NCI-H1417 (cell line): ENCODE measurements at regions not wholly inside any gene's neighbourhood (a gene's known extent, or its start where the extent isn't known, plus 50 kb on each side); places are given as distances from the start of the nearest gene placed in this dataset.
"Not testable (repeated sequence)": the region's sequence is repeated elsewhere in the genome, so short reads cannot be mapped to it uniquely, and the experiment has no call there.

Experiments used
- DNase-seq, 3 experiments: peaks; one replicate each; lab custom pipeline; 2025; lab: John Stamatoyannopoulos, UW

- peak in 1 of 3 experiments; percentile 36 for DNase-seq
Measured at GRCh38 chr1:105386489-105386888, 1636.8 kb downstream of the AMY1C start.

DNA sequence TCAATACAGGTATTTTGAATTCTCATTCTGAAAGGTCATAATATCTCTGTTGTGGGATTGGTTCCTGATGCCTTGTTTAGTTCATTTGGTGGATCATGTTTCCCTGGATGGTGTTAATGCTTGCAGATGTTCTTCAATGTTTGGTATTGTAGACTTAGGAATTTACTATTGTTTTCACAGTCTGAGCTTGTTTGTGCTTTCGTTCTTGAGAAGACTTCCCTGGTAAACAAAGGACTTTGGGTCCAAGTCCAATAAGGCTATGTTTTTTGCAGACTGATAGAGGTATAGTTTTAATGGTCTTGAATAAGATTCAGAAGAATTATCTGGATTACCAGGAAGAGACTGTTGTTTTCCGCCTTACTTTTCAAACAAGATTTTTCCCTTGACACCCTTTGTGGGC lies 1646.3 kb downstream of the AMY1C start:
- DNase-seq, result no peak

DNA sequence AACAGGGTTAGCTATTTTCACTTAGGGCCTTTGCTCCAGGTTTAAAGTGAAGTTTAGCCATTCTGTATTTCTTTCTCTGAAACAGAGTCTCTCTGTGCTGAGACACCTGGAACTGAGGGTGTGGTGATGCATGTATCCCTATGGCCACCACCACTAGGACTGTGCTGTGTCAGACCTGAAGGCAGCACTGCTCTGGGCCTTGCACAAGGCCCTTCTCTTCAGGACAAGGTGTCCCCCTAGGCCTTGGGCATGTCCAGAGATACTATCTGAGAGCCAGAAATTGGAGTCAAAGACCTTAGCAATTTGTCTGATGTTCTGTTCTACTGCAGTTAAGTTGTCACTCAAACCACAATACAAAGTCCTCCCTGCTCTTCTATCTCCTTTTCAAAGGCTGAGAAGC lies 1649.2 kb downstream of the AMY1C start:
- no peak for DNase-seq

GRCh38 chr1:105399716-105400115 lies 1650.0 kb downstream of the AMY1C start:
- no peak for DNase-seq

DNA sequence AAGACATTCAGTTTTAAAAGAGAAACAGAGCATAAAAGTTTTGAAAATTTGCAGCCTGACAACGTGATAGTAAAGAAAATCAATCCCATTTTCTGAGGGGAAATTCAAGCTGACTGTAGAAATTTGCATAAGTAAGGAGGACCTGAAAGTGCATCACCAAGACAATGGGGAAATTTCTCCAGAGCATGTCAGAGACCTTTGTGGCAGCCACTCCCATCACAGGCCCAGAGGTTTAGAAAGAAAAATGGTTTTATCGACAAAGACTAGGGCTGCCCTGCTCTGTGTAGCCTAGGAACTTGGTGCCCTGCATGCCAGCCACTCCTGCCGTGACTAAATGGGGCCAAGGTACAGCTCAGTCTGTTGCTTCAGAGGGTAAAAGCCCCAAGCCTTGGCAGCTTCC lies 1640.2 kb upstream of the PRMT6 start:
- DNase-seq, result no peak

DNA sequence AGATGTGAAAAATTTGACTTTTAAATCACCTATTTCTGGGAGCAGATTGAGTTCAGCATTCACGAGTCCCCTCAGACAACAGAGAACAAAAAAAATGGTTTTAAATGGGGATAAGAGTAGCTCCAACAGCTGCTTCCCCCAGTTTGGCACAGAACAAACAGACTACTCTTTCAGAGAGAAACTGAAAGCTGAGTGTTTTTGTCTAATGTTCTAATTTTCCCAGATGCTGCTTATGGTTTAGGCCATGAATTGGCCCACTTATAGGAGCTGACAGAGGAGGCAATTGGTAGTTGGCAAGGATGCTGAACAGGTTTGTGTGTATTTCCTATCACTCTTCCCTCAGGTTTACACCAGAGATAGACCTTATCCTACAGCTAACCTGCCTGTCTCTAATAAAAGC lies 1637.4 kb upstream of the PRMT6 start:
- DNase-seq, result peak in 1 of 3 experiments; percentile 10

GRCh38 chr1:105427543-105427942 lies 1628.9 kb upstream of the PRMT6 start:
- no peak for DNase-seq

GRCh38 chr1:105436589-105437259 lies 1619.8 kb upstream of the PRMT6 start:
- no peak for DNase-seq

GRCh38 chr1:105437847-105438246 lies 1618.6 kb upstream of the PRMT6 start:
- no peak for DNase-seq

DNA sequence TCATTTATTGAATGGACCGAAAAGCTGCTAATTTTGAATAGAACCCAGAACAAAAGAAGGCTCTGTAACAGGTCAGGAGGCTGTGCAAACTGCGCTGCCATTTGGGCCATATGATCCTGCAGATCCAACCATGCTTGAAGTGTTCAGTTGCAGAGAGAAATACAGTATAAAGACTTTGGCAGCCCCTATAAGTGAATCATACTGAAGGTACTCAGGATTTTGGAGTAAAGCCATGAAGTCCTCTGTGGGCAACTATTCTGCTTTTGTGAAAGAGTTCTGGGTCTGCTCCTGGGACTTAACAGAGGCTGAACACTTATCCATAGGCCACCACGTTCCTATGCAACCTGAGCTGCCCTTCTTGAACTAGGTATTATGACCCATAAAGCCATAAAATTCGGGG lies 1613.6 kb upstream of the PRMT6 start:
- no peak for DNase-seq

- DNase-seq, result no peak
Measured at GRCh38 chr1:105459759-105460158, 1596.7 kb upstream of the PRMT6 start.

- DNase-seq, result no peak
Measured at GRCh38 chr1:105462308-105462707, 1594.2 kb upstream of the PRMT6 start.

DNA sequence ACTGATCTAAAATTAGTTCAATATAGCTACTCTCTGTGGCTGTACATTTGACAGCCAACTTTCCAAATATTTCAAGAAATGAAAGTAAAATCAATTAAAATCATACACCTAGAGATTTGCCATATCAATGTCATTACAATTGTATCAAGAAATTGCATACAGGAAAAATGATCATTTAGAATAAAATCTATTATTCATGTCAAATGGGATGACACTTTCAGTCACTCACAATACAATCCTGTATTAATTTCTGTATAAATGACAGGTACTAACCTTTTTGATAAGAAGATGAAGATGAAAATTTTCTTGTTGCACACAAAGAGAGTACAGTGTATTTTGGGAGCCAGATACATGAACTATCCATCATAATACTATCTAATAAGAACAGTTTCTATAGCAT lies 1588.9 kb upstream of the PRMT6 start:
- DNase-seq, result no peak

- DNase-seq, result not testable (repeated sequence)
Measured at GRCh38 chr1:105470541-105470940, 1585.9 kb upstream of the PRMT6 start.

GRCh38 chr1:105483436-105483835 lies 1573.0 kb upstream of the PRMT6 start:
- DNase-seq, result no peak

DNA sequence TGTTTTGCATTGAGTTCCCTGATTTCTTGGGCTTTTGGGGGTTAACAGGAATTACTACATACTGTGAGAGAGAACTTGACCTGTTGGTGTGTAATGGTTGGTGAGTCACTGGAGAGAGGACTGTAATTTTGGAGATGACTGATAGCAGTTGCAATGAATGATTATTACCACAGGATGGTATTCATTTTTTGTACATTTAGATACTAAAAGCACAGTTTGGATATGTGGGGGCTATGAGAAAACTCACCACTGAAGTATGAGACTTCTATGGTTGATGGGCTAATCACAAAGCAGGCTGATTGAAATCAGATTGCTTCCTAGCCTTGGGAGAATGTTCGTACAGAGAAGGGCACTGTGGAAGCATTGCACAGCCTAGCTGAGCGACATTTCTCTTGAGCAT lies 1571.3 kb upstream of the PRMT6 start:
- DNase-seq, result no peak

GRCh38 chr1:105492921-105493320 lies 1563.6 kb upstream of the PRMT6 start:
- DNase-seq, result no peak

- DNase-seq, result no peak
Measured at GRCh38 chr1:105516068-105516467, 1540.4 kb upstream of the PRMT6 start.

GRCh38 chr1:105533996-105534395 lies 1522.5 kb upstream of the PRMT6 start:
- no peak for DNase-seq

GRCh38 chr1:105544475-105544874 lies 1512.0 kb upstream of the PRMT6 start:
- DNase-seq, result no peak

GRCh38 chr1:105556266-105556665 lies 1500.2 kb upstream of the PRMT6 start:
- no peak for DNase-seq

DNA sequence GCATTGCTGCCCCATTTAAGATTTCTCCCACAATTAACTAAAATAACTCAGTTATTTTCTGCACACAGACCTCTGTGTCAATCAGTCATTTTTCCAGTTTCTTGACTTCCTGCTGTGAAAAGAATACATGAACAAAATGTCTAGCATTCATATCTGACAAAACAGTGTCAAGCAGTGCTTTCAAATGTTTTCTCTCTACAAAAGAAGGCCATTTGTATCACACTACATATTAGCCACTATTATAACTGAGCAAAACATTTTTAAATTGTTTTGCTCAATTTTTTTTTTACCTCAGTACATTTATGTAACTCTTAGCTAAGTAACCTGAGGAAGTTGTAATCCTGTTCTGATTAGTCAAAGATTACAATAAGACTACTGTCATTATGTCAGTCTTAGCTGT lies 1498.5 kb upstream of the PRMT6 start:
- DNase-seq, result no peak

GRCh38 chr1:105565006-105565405 lies 1491.5 kb upstream of the PRMT6 start:
- no peak for DNase-seq

GRCh38 chr1:105585791-105586190 lies 1470.7 kb upstream of the PRMT6 start:
- no peak for DNase-seq
